ENCODE measurements at regions not wholly inside any gene's neighbourhood (a gene's known extent, or its start where the extent isn't known, plus 50 kb on each side); places are given as distances from the start of the nearest gene placed in this dataset.

GRCh38 chr7:68511281-68511680 lies 1087.0 kb upstream of the AUTS2 start:
- Histone ChIP-seq H3K27me3 (replicated peaks in 1 of 4; ENCODE audit: control insufficient read depth in 3 of 4, extremely low read depth in 1 of 4, insufficient read depth in 3 of 4, low read length in 3 of 4) (no peaks in the 10 kb centered on the region), H3K9me3 (ENCODE audit: insufficient read depth in 2 of 2, low read depth in 1 of 2, low read length in 1 of 2) (peaks cover 0 to 5% of the 10 kb centered on the region in 2 experiments; a peak in 1 of 4 replicates), H3K4me3 (ENCODE audit: extremely low read depth in 1 of 4, insufficient read depth in 2 of 4, low read depth in 3 of 4, low read length in 4 of 4) (no peak overlapping the region), H2AK5ac (ENCODE audit: low read depth, low read length) (no peak overlapping the region), H3K23ac (ENCODE audit: insufficient read length) (no peak overlapping the region), H3K9ac (replicated peaks in 1 of 4; ENCODE audit: extremely low read depth in 1 of 4, low read depth in 3 of 4, low read length in 3 of 4) (no peak overlapping the region), H4K8ac (ENCODE audit: extremely low read depth, insufficient read depth, low read length) (no peak overlapping the region; the same call in 1 of the 2 replicates), H3K18ac (ENCODE audit: extremely low read depth, low read length) (no peak overlapping the region), H4K20me1 (replicated peaks in 1 of 2; ENCODE audit: control insufficient read depth in 1 of 2, insufficient read depth in 2 of 2, low read length in 2 of 2) (no peaks in the 10 kb centered on the region), H2BK5ac (ENCODE audit: low read depth, low read length) (no peak overlapping the region), H4K91ac (replicated peaks; ENCODE audit: insufficient read length, low read length) (no peak overlapping the region), H2BK12ac (ENCODE audit: low read depth, low read length) (no peak overlapping the region), H3K4me1 (replicated peaks in 1 of 4; ENCODE audit: control insufficient read depth in 3 of 4, insufficient read depth in 4 of 4, low read length in 3 of 4) (peaks cover 1 to 5% (median 3%) of the 10 kb centered on the region in 4 experiments; a peak in 4 of 7 replicates), H2BK120ac (replicated peaks; ENCODE audit: low read depth, low read length) (no peak overlapping the region), H2BK20ac (ENCODE audit: low read length) (no peak overlapping the region), H3K14ac (ENCODE audit: insufficient read length) (no peak overlapping the region), H3K36me3 (ENCODE audit: control insufficient read depth in 2 of 4, insufficient read depth in 4 of 4, low read length in 3 of 4) (no peaks in the 10 kb centered on the region), H3K56ac (replicated peaks; ENCODE audit: insufficient read length, low read depth, low read length) (no peak overlapping the region), H3K4ac (replicated peaks; ENCODE audit: insufficient read length, low read depth, low read length) (no peak overlapping the region), H3K79me2 (ENCODE audit: control insufficient read depth in 1 of 2, insufficient read depth in 2 of 2, low read length in 2 of 2) (no peaks in the 10 kb centered on the region), H4K5ac (ENCODE audit: insufficient read length, low read depth, low read length) (no peak overlapping the region), H3K4me2 (ENCODE audit: insufficient read depth in 1 of 2, low read depth in 2 of 2, low read length in 2 of 2) (no peak overlapping the region), H2BK15ac (ENCODE audit: low read length) (no peak overlapping the region), H3K79me1 (ENCODE audit: low read depth, low read length) (no peaks in the 10 kb centered on the region), H2AFZ (ENCODE audit: low read length) (peak overlapping the region; percentile 93), H3K23me2 (ENCODE audit: low read depth, low read length) (no peaks in the 10 kb centered on the region; the same call in 1 of the 2 replicates), H3K27ac (ENCODE audit: low read depth, low read length) (no peak overlapping the region)
- ChIA-PET POLR2A (ENCODE audit: partially characterized antibody) (no interaction called here), CTCF (ENCODE audit: partially characterized antibody) (no interaction called here)
- no peak for DNase-seq (ENCODE audit: low read depth in 1 of 2, low spot score in 2 of 2)
- WGBS, 2 experiments (ENCODE audit: extremely low coverage in 1 of 2, insufficient coverage in 1 of 2, insufficient read length in 1 of 2, insufficient replicate concordance in 2 of 2, low coverage in 1 of 2, low lambda C conversion rate in 2 of 2, missing lambda C conversion rate in 1 of 2): 90% methylated on average over 10 of the region's 10 CpGs; no CpG with 5 or more reads in 1 of the 2 experiments
- no peak for TF ChIP-seq USF2 (IDR thresholded peaks at IDR 0.05; ENCODE audit: low read length)
- TF ChIP-seq TEAD4 (IDR thresholded peaks at IDR 0.05; ENCODE audit: low read depth, low read length): no peak
- TF ChIP-seq JUN (IDR thresholded peaks at IDR 0.05; ENCODE audit: low read depth, low read length): no peak
- TF ChIP-seq BCL11A (IDR thresholded peaks at IDR 0.05; ENCODE audit: low read depth in 2 of 2, low read length in 2 of 2): no peak
- no peak for TF ChIP-seq POU5F1 (IDR thresholded peaks at IDR 0.05; ENCODE audit: low read depth, low read length)
- no peak for TF ChIP-seq RBBP5 (IDR thresholded peaks at IDR 0.05; ENCODE audit: borderline replicate concordance, low read depth, low read length)
- no peak for TF ChIP-seq CTCF (IDR thresholded peaks at IDR 0.05; ENCODE audit: control extremely low read depth in 1 of 3, insufficient read depth in 1 of 3, low read depth in 1 of 3, low read length in 3 of 3)
- no peak for TF ChIP-seq SIX5 (IDR thresholded peaks at IDR 0.05; ENCODE audit: low read depth, low read length)
- no peak for TF ChIP-seq TBP (IDR thresholded peaks at IDR 0.05; ENCODE audit: low read depth, low read length)
- FAIRE-seq: no peak

Data from H1 (cell line).